ENCODE measurements at regions not wholly inside any gene's neighbourhood (a gene's known extent, or its start where the extent isn't known, plus 50 kb on each side); places are given as distances from the start of the nearest gene placed in this dataset.
"Not testable (repeated sequence)": the region's sequence is repeated elsewhere in the genome, so short reads cannot be mapped to it uniquely, and the experiment has no call there.

GRCh38 chrX:15114743-15115566 lies 154.9 kb downstream of the ASB9 start:
- DNase-seq = no peak

- DNase-seq = no peak
Measured at GRCh38 chrX:15107367-15107988, 162.4 kb downstream of the ASB9 start.

GRCh38 chrX:15098505-15098904 lies 171.4 kb downstream of the ASB9 start:
- DNase-seq = no peak

- no peak for DNase-seq
Measured at GRCh38 chrX:15087747-15088146, 182.1 kb downstream of the ASB9 start.

- DNase-seq = no peak
Measured at GRCh38 chrX:15073313-15073712, 196.6 kb downstream of the ASB9 start.

GRCh38 chrX:15072880-15073279 lies 197.0 kb downstream of the ASB9 start:
- DNase-seq = no peak

- no peak for DNase-seq
Measured at GRCh38 chrX:15072259-15072658, 197.6 kb downstream of the ASB9 start.

- DNase-seq = no peak
Measured at GRCh38 chrX:15059474-15059873, 186.3 kb downstream of the MOSPD2 start.

- DNase-seq = no peak
Measured at GRCh38 chrX:15056044-15056443, 182.8 kb downstream of the MOSPD2 start.

- DNase-seq = no peak
Measured at GRCh38 chrX:15055146-15055930, 182.1 kb downstream of the MOSPD2 start.

- DNase-seq = no peak
Measured at GRCh38 chrX:15050395-15050794, 177.2 kb downstream of the MOSPD2 start.

- DNase-seq = no peak
Measured at GRCh38 chrX:15043538-15043937, 170.3 kb downstream of the MOSPD2 start.

GRCh38 chrX:15033917-15034316 lies 160.7 kb downstream of the MOSPD2 start:
- DNase-seq = no peak

GRCh38 chrX:15017491-15017890 lies 144.3 kb downstream of the MOSPD2 start:
- no peak for DNase-seq

- no peak for DNase-seq
Measured at GRCh38 chrX:15016051-15016450, 142.8 kb downstream of the MOSPD2 start.

GRCh38 chrX:15014281-15014680 lies 141.1 kb downstream of the MOSPD2 start:
- DNase-seq = no peak

GRCh38 chrX:15013461-15013860 lies 140.2 kb downstream of the MOSPD2 start:
- DNase-seq = no peak

GRCh38 chrX:14997271-14997670 lies 124.0 kb downstream of the MOSPD2 start:
- no peak for DNase-seq

- not testable (repeated sequence) for DNase-seq
Measured at GRCh38 chrX:14984425-14984824, 111.2 kb downstream of the MOSPD2 start.

All from NK-92 treated with Interleukin-12 subunit alpha and Interleukin-12 subunit beta, amount 100 ng/mL, for 24 hours (cell line).